ENCODE measurements at regions not wholly inside any gene's neighbourhood (a gene's known extent, or its start where the extent isn't known, plus 50 kb on each side); places are given as distances from the start of the nearest gene placed in this dataset.

DNA sequence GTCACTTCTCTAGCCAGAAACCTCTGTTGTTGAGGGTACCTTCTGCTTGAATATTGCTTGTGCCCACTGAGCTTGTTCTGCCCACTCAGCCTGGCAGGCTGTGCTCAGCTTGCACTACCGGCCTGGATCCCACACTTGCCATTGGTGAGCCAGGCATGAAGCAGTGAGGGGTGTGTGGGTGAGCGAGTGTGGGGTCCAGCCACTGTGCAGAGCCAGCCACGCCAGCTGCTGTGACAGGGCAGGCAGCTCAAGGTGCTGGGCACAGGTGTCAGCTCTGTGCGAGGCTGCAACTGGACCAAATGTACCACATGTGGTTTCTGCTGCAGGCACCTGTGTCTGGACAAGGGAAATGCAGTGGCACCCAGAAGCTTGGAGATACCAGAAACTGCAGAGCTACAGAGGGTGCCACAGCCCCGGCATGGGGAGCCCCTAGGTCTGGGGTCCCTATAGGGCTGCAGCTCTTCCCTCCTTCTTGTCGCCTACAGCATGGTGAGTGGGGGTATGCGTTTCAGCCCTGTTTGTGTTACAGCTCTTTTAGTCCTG lies 305.1 kb upstream of the RIOK2 start:
- Histone ChIP-seq H4K8ac (ENCODE audit: low read depth in 2 of 2, low read length in 2 of 2) (no peak overlapping the region), H3K36me3 (ENCODE audit: control insufficient read depth, insufficient read depth, low read length) (no peaks in the 10 kb centered on the region), H3K4me2 (ENCODE audit: low read depth, low read length) (no peak overlapping the region), H2BK120ac (ENCODE audit: low read depth, low read length) (no peak overlapping the region), H2AFZ (replicated peaks; ENCODE audit: low read length, poor library complexity) (no peak overlapping the region), H3K9ac (ENCODE audit: low read depth, low read length) (no peak overlapping the region), H3K27me3 (ENCODE audit: control insufficient read depth, insufficient read depth, low read length) (no peaks in the 10 kb centered on the region), H3K4me3 (ENCODE audit: insufficient read depth, low read depth, low read length) (no peak overlapping the region), H2BK20ac (ENCODE audit: low read depth, low read length) (no peak overlapping the region), H3K4ac (ENCODE audit: low read depth, low read length) (no peak overlapping the region), H3K56ac (ENCODE audit: extremely low read depth, insufficient read depth, low read length) (no peak overlapping the region), H3K4me1 (ENCODE audit: control insufficient read depth, insufficient read depth, low read length) (no peaks in the 10 kb centered on the region), H3K14ac (replicated peaks; ENCODE audit: low read depth, low read length) (no peak overlapping the region), H2AK5ac (ENCODE audit: low read depth, low read length) (no peak overlapping the region), H2AK9ac (replicated peaks; ENCODE audit: low read depth, low read length, poor library complexity) (no peak overlapping the region), H3K23ac (ENCODE audit: low read depth, low read length) (no peak overlapping the region), H2BK5ac (ENCODE audit: low read depth, low read length, poor library complexity, severe bottlenecking) (no peak overlapping the region), H3K27ac (ENCODE audit: insufficient read depth, low read length) (no peak overlapping the region), H4K91ac (ENCODE audit: insufficient read depth, low read depth, low read length) (no peak overlapping the region), H3K9me1 (ENCODE audit: insufficient read depth, low read length) (no peaks in the 10 kb centered on the region), H2BK15ac (ENCODE audit: low read depth, low read length) (no peak overlapping the region), H3K18ac (ENCODE audit: low read depth, low read length) (no peak overlapping the region), H3K79me1 (ENCODE audit: low read depth in 1 of 2, low read length in 2 of 2) (no peaks in the 10 kb centered on the region), H4K5ac (ENCODE audit: low read depth, low read length) (no peak overlapping the region), H3K9me3 (ENCODE audit: control insufficient read depth, insufficient read depth, low read length) (no peaks in the 10 kb centered on the region), H4K20me1 (ENCODE audit: insufficient read depth, low read length) (no peaks in the 10 kb centered on the region)
- intact Hi-C loops (cut with micrococcal nuclease) = no loop called here
- no peak for TF ChIP-seq SMC3 (IDR thresholded peaks at IDR 0.05; ENCODE audit: low read depth, low read length)
- TF ChIP-seq BHLHE40 (IDR thresholded peaks at IDR 0.05; ENCODE audit: low read depth, low read length) = no peak
- no peak for TF ChIP-seq NFE2L2 (IDR thresholded peaks at IDR 0.05; ENCODE audit: low read depth, low read length)
- TF ChIP-seq CEBPB (IDR thresholded peaks at IDR 0.05; ENCODE audit: low read depth, low read length) = no peak
- no peak for TF ChIP-seq ELK1 (IDR thresholded peaks at IDR 0.05; ENCODE audit: borderline replicate concordance, low read depth, low read length)
- TF ChIP-seq MAZ (IDR thresholded peaks at IDR 0.05; ENCODE audit: borderline replicate concordance, low read depth, low read length) = no peak
- TF ChIP-seq CHD1 (IDR thresholded peaks at IDR 0.05; ENCODE audit: low read depth, low read length) = no peak
- TF ChIP-seq, protein P1, sequence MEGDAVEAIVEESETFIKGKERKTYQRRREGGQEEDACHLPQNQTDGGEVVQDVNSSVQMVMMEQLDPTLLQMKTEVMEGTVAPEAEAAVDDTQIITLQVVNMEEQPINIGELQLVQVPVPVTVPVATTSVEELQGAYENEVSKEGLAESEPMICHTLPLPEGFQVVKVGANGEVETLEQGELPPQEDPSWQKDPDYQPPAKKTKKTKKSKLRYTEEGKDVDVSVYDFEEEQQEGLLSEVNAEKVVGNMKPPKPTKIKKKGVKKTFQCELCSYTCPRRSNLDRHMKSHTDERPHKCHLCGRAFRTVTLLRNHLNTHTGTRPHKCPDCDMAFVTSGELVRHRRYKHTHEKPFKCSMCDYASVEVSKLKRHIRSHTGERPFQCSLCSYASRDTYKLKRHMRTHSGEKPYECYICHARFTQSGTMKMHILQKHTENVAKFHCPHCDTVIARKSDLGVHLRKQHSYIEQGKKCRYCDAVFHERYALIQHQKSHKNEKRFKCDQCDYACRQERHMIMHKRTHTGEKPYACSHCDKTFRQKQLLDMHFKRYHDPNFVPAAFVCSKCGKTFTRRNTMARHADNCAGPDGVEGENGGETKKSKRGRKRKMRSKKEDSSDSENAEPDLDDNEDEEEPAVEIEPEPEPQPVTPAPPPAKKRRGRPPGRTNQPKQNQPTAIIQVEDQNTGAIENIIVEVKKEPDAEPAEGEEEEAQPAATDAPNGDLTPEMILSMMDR (conservative IDR thresholded peaks at IDR 0.05; ENCODE audit: low read depth, low read length) = no peak
- TF ChIP-seq POLR2A (IDR thresholded peaks at IDR 0.05; ENCODE audit: low read depth, low read length) = no peak
- in situ Hi-C loops (cut with MboI; ENCODE audit: low sequenced_read_pairs) = no loop called here
- POLR2A ChIA-PET (ENCODE audit: unreplicated experiment) = no interaction called here
- WGBS, 2 experiments (ENCODE audit: extremely low coverage in 2 of 2, insufficient read length in 1 of 2) = no CpG with 5 or more reads among the region's 7 CpGs
- dilution Hi-C loops (cut with HindIII; ENCODE audit: low sequenced_read_pairs, unreplicated experiment) = no loop called here
- CTCF ChIA-PET = no interaction called here
- DNase-seq = no peak
- no TSS peak for BruUV-seq (replicated peaks)
- no peak for ATAC-seq (ENCODE audit: low read depth)
